ENCODE measurements at regions not wholly inside any gene's neighbourhood (a gene's known extent, or its start where the extent isn't known, plus 50 kb on each side); places are given as distances from the start of the nearest gene placed in this dataset.
"Not testable (repeated sequence)": the region's sequence is repeated elsewhere in the genome, so short reads cannot be mapped to it uniquely, and the experiment has no call there.

DNA sequence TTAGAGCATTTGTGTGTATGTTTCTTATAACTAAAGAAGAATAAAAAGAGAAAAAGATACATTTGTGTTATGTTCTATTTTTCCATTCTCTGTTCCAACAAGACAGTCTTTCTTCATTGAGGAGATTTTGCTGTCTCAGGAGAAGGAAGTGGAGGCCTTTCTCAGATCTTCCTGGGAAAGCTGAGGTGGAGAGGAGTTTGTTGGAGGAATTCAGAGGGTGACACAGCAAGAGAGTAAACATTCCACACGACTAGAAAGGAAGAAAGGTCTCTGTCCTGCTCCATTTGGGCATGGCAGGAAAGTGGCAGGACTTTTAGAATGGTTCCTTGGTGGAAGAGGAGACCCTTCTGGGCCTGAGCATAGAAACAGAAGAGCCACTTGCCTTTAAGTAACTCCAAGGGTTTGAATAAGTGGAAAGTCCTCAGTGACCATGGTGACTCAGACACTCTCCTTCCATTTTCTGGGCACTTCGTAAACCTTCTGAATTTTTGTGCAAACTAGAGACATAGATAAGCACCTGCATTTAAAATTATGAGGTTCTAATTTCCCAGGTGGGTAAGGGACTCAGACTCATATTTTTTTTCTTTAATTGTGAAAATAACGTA is 52.3 kb upstream of the COL5A2 start:
- no peak for DNase-seq

- no peak for DNase-seq
Observed at GRCh38 chr2:189232759-189233406, 53.3 kb upstream of the COL5A2 start.

DNA sequence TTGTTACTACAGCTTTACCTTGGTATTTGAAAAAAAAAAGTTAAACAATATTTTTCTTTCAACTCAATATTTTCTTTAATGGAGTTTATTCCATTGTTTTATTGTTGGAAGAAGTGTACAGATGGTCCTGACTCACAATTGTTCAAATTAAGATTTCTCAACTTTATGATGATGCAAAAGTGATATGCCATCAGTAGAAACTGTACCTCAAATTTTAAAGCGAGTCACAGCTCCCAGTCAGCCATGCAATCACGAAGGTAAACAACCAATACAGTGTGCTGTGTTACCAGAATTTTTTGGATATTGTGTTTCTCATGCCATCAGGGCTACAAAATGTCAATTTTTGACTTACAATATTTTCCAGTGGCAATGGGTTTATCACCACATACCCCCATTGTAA is 54.0 kb upstream of the COL5A2 start:
- DNase-seq, result no peak

GRCh38 chr2:189234991-189235390 is 55.4 kb upstream of the COL5A2 start:
- no peak for DNase-seq

DNA sequence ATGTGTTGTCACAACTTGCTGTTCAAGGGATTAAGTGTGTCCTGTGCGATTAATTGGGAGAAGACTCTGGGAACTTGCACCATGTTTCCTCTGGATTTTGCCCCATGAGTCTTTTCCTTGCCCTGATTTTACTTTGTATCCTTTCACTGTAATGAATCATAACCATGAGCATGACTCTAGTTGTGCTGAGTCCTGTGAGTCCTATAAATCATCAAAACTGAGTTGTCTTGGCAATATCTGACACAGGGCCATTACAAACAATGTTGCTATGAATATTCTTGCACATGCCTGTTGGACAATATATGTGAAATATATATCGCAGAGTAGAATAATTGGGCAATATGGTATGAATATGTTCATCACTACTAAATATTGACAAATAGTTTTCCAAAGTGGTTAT is 56.5 kb upstream of the COL5A2 start:
- DNase-seq, result no peak

GRCh38 chr2:189238903-189239302 is 59.3 kb upstream of the COL5A2 start:
- no peak for DNase-seq

DNA sequence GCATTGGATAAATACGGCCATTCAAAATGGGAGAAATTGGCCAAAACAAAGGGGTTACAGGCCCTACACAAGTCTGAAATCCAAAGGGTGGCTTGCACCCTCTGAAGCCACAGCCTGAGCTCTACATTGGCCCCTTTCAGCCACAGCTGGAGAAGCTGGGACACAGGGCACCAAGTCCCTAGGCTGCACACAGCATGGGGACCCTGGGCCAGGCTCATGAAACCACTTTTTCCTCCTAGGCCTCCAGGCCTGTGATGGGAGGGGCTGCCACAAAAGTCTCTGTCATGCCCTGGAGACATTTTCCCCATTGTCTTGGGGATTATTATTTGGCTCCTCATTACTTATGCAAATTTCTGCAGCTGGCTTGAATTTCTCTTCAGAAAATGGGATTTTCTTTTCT is 64.3 kb upstream of the COL5A2 start:
- DNase-seq, result not testable (repeated sequence)

GRCh38 chr2:189247276-189247675 is 67.7 kb upstream of the COL5A2 start:
- DNase-seq, result no peak

DNA sequence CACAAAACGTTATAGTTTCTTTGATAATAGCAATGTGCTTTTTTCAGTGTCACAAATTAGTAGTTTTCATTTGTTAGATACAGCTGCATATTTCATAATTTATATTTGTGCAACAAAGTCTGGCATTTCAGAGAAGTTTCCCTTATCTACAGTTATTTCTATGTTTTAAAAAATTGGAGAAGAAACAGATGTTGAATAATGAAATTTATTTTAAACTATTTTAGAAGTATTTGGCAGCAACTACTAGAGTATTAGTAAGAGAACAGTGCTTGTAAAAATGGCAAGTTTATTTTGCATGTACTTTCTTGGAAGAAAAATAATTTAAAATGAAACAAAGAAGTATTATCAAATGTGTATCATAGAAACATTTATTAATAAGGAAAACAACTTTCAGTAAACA is 68.6 kb upstream of the COL5A2 start:
- no peak for DNase-seq

GRCh38 chr2:189249171-189249570 is 69.6 kb upstream of the COL5A2 start:
- no peak for DNase-seq

GRCh38 chr2:189249901-189250300 is 70.3 kb upstream of the COL5A2 start:
- no peak for DNase-seq

DNA sequence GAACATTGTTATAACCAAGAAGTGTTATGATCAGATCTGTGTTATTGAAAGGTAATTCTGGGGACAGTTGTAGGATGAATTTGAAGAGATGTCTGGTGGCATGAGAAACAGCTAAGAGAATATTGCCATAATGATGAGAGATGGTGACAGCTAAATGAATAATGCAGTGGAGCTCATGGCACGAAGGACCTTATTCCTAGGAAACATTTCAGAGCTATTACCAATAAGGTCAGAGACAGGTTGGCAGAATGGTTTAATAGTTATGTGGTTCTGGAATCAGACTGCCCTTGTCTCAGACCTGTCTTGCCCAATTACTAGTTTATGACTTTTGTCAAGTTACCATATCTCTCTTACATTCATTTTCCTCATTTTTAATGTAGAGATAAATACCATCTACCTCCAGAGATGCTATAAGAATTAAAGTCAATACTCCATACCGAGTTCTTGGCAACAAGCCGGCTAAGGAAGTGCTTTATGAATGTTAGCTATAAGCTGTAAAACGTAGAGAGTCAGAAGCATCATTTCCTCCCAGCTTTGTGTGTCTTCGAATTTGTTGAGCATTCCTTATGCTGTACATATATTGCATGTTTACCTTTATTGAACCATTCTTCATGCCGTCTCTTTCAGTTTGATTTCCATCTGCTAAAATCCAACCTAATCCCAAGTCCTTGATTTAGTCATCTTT is 73.6 kb upstream of the COL5A2 start:
- no peak for DNase-seq

GRCh38 chr2:189253836-189254235 is 74.3 kb upstream of the COL5A2 start:
- DNase-seq, result no peak

DNA sequence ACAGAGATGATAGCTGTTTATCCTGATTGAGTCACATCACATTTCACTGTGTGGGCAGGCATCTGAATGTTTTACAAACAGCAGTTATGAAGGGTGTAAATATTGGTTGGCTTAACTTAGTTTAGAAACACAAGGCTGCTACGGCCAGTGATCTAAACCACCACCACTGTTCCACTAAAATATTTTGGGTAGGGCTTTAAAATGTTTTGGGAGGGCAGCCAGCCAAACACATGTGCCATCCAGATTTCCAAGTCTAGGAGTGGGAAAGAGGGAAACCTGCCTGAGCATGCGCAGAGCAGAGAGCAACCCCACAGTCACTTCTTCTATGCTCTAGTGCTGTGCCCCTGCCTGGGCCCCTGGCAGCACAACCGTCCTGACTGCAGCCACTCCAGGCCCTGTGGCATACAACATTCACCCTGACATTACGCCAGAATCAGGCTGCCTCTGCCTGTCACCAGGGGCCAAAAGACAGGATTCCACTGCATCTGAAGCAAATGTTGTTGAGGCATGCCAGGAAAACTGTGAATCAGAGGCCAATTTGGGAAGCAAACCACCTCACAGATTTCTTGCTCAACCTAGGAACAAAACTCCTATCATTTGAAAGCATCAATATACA is 74.8 kb upstream of the COL5A2 start:
- DNase-seq, result no peak

- no peak for DNase-seq
Observed at GRCh38 chr2:189255711-189256110, 76.2 kb upstream of the COL5A2 start.

DNA sequence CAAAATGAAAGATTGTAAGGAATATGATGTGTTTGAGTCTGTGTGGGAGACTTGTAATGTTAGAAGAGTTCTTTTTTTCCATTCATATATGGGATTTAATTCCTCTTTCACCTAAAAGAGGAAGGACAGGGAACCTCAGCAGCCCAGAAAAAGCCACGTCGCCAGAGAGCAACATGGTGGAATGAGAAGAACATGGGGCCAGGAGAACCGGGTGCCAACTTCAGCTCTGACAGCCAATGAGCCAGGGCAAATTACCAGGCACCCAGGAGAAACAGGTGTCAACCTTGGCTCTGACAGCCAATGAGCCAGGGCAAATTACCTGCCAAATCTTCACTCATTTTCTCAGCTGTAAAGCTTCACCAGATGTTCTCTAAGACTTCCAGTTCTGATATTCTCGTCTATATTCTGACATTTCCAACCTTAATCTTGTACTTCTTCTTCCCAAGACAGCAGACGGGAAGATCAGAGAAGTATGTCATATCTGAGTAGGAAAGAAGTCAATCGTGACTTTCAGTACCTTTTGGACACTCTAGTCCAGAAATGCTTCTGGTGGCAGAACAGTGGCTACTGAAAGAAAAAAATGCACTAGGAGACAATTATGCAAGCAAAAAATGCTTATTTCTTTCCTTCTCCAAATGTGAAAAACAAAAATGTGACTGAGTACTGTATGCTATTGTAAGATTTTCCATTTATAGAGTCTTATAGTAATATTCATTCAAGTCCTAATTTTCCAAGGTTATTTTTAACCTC is 79.2 kb upstream of the COL5A2 start:
- DNase-seq, result no peak

- DNase-seq, result no peak
Observed at GRCh38 chr2:189260361-189260814, 80.8 kb upstream of the COL5A2 start.

DNA sequence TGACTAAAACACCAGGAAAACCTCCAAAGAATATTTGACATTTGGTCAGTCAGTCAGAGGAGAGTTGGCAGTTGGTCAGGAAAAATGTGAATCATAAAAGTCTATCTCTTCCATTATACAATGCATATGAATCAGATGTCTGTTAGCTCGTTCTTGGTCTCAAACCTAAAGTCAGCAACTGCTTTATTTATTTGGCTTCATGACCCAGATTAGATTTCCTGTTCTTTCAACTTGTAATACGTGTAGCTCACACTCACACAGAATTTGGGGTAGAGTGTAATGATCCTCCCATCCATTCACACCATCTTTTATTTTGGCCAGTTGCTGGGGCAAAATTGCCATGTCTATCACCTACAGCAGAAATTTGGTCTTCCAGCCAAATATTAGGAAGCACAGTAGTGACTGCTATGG is 81.9 kb upstream of the COL5A2 start:
- DNase-seq, result no peak

GRCh38 chr2:189261916-189262315 is 82.4 kb upstream of the COL5A2 start:
- no peak for DNase-seq

DNA sequence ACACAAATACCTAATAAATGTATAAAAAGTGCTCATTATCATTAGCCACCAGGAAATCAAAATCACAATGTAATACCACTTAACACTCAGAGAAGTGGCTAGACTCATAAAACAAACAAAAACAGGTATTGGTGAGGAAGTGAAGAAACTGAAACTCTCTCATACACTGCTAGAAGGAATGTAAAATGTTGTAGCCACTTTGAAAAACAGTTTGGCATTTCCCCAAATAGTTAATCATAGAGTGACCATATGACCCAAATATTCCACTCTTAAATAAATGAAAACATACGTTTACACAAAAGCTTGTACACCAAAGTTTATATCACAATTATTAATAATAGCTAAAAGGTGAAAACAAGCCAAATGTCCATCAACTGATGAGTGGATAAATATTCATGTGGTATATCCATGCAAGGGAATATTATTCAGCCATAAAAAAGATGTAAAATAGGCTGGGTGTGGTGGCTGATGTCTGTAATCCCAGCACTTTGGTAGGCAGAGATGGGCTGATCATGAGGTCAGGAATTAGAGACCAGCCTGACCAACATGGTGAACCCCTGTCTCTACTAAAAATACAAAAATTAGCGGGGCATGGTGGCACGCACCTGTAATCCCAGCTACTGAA is 86.2 kb upstream of the COL5A2 start:
- DNase-seq, result no peak

- no peak for DNase-seq
Observed at GRCh38 chr2:189267491-189267890, 87.9 kb upstream of the COL5A2 start.

DNA sequence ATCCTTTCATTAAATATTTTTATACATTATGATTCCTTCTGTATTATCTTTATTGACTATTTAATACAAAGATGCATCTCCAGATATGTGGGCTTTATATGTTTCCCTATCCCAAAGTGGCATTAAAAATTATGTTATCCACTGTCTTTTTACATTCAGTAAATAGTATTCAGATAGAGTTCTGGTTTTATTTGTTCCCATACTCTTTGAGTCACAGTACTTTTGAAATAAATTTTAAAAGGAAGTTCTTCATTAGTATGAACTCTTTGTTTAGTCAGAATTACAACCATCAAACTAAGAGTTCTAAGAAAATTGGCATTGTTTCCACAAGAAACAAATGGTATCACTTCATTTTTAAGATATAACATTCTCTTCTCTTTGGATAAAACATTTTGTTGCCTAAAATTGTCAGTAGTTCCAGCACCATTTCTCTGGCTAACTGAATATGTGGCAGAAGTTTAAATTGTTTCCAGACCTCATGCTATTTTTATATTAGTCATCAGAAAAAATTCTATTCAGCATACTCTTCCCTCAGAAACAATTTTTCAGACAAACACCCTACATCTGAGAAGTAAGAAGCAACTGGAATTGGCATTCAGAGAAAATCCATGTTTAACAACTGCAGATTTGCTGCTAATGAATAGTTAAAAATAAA is 88.5 kb upstream of the COL5A2 start:
- DNase-seq, result no peak
